Aorta (tissue), 5 donors: ENCODE measurements at regions not wholly inside any gene's neighbourhood (a gene's known extent, or its start where the extent isn't known, plus 50 kb on each side); places are given as distances from the start of the nearest gene placed in this dataset.
"Not testable (repeated sequence)": the region's sequence is repeated elsewhere in the genome, so short reads cannot be mapped to it uniquely, and the experiment has no call there.

ENCODE experiments used
- ATAC-seq: fragments of 200-7000 bp; cut with Tn5 transposase; one replicate; pipeline ENCODE4 v1.9.1; 2022; ENCODE audit warnings: moderate library complexity; ENCODE audit not compliant: low FRiP score
- DNase-seq, 2 donors: peaks; one replicate each; pipeline ENCODE4 v3.0.0-alpha.2; 2020
- H3K27ac ChIP-seq, 2 donors: one replicate each; pipeline ENCODE4 v1.5.1; 2013; ENCODE audit warnings: low read length in 2 of 2, mild to moderate bottlenecking in 2 of 2, moderate library complexity in 2 of 2, control low read depth in 1 of 2, inconsistent platforms in 1 of 2, low read depth in 1 of 2
- H3K27me3 ChIP-seq, 2 donors: one replicate each; pipeline ENCODE4 v1.6.1; 2013; ENCODE audit warnings: control low read depth in 1 of 2, low read length in 1 of 2, mild to moderate bottlenecking in 1 of 2, moderate library complexity in 1 of 2; ENCODE audit not compliant: insufficient read depth in 2 of 2, control insufficient read depth in 1 of 2
- H3K36me3 ChIP-seq, 2 donors: one replicate each; pipeline ENCODE4 v1.6.1; 2013; ENCODE audit warnings: control low read depth in 1 of 2, low read length in 1 of 2, mild to moderate bottlenecking in 1 of 2; ENCODE audit not compliant: insufficient read depth in 2 of 2, control insufficient read depth in 1 of 2
- H3K4me1 ChIP-seq, 2 donors: one replicate each; pipeline ENCODE4 v1.6.1; 2013; ENCODE audit warnings: low read length in 2 of 2, control low read depth in 1 of 2, mild to moderate bottlenecking in 1 of 2, moderate library complexity in 1 of 2; ENCODE audit not compliant: insufficient read depth in 2 of 2, control insufficient read depth in 1 of 2
- H3K4me3 ChIP-seq, 2 donors: one replicate each; pipeline ENCODE4 v1.5.1; 2013; ENCODE audit warnings: low read length in 2 of 2, control low read depth in 1 of 2, mild to moderate bottlenecking in 1 of 2
- H3K9me3 ChIP-seq: one replicate; pipeline ENCODE4 v1.6.1; 2013; ENCODE audit warnings: mild to moderate bottlenecking, low read length; ENCODE audit not compliant: control insufficient read depth
- WGBS, 2 donors: extraction: QIAGEN DNeasy Blood & Tissue Kit; methylation state at CpG; one replicate each; pipeline ENCODE4 v1.1.7; 2013; 5-methylcytosine and 5-hydroxymethylcytosine counted together
- intact Hi-C, 2 donors: fragments of 100-400 bp; cut with DNase I; formaldehyde crosslinking; loops; one replicate each; pipeline versions ENCODE4 v1.14.2 to v1.15.0; 2022
- donor health status: healthy with polysubstance abuse.
- donor health status: Bipolar disorder and iron deficiency.
- donor health status: DM: no; HTN: no; CAD: no.
- donor health status: DM: no; HTN: no; CAD: no.
- donor health status: DM: yes; HTN: yes; CAD: no.

- H3K27me3 ChIP-seq = peaks cover 0 to 2% of the 10 kb centered on the region in 2 donors
- H3K9me3 ChIP-seq = peaks cover 2% of the 10 kb centered on the region
- intact Hi-C loops = no loop called here
- ATAC-seq (no peak), DNase-seq (no peak)
- no peaks in the 10 kb centered on the region for H3K36me3 ChIP-seq
- H3K27ac ChIP-seq = no peak overlapping the region
- H3K4me3 ChIP-seq = no peak overlapping the region
- H3K4me1 ChIP-seq = no peaks in the 10 kb centered on the region
These were observed 307.3 kb upstream of the CCL2 start for GRCh38 chr17:33947762-33948161.

- peaks cover 0 to 2% of the 10 kb centered on the region in 2 donors for H3K27me3 ChIP-seq
- intact Hi-C loops = no loop called here
- no peak for ATAC-seq
- peaks cover 2% of the 10 kb centered on the region for H3K9me3 ChIP-seq
- H3K4me1 ChIP-seq = no peaks in the 10 kb centered on the region
- H3K27ac ChIP-seq = no peak overlapping the region
- no peaks in the 10 kb centered on the region for H3K36me3 ChIP-seq
- no peak for DNase-seq
- WGBS, 2 donors = 75 to 82% methylated on average over 7 of the region's 7 CpGs
- no peak overlapping the region for H3K4me3 ChIP-seq
These were observed 306.8 kb upstream of the CCL2 start for GRCh38 chr17:33948309-33948708.

GRCh38 chr17:33949100-33949499 lies 306.0 kb upstream of the CCL2 start:
- Histone ChIP-seq H3K36me3 (no peaks in the 10 kb centered on the region), H3K4me1 (no peaks in the 10 kb centered on the region), H3K4me3 (no peak overlapping the region), H3K27me3 (peaks cover 0 to 2% of the 10 kb centered on the region in 2 donors), H3K27ac (no peak overlapping the region), H3K9me3 (peaks cover 2% of the 10 kb centered on the region)
- DNase-seq = no peak
- no peak for ATAC-seq
- 34 to 38% methylated on average over 4 of the region's 4 CpGs for WGBS, 2 donors
- intact Hi-C loops = no loop called here

GRCh38 chr17:33950061-33950460 lies 305.0 kb upstream of the CCL2 start:
- ATAC-seq = no peak
- WGBS, 2 donors = 88 to 90% methylated on average over 6 of the region's 6 CpGs

DNA sequence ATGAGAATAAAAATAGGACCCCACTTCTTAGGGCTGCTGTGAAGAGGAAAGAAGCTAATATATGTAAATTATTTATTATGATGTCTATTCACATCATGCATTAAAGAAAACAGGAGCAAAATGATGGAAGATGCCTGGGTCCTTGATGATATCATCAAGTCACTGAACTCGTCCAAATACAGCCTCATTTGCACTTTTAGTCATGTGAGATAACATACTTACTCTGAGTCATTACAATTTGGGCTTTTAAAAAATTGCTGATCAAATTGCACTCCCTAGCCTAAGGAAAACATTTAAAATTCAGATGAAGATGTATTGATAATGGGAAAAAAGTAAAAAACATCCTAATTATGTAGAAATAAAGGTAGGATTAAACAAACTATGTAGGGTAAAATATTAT lies 302.7 kb upstream of the CCL2 start:
- no peak overlapping the region for H3K27ac ChIP-seq
- no peaks in the 10 kb centered on the region for H3K9me3 ChIP-seq
- no peaks in the 10 kb centered on the region for H3K27me3 ChIP-seq
- DNase-seq = no peak
- no peak for ATAC-seq
- no peaks in the 10 kb centered on the region for H3K4me1 ChIP-seq
- H3K36me3 ChIP-seq = no peaks in the 10 kb centered on the region
- intact Hi-C loops = no loop called here
- WGBS, 2 donors = 43 to 45% methylated on average over 1 of the region's 1 CpG
- no peak overlapping the region for H3K4me3 ChIP-seq

More at GRCh38 chr17:33950061-33950460, 305.0 kb upstream of the CCL2 start:
- H3K9me3 ChIP-seq = no peaks in the 10 kb centered on the region
- intact Hi-C loops = no loop called here
- H3K4me1 ChIP-seq = no peaks in the 10 kb centered on the region
- H3K27me3 ChIP-seq = peaks cover 0 to 2% of the 10 kb centered on the region in 2 donors
- no peak overlapping the region for H3K4me3 ChIP-seq
- DNase-seq = no peak
- no peaks in the 10 kb centered on the region for H3K36me3 ChIP-seq
- no peak overlapping the region for H3K27ac ChIP-seq

GRCh38 chr17:33954597-33954996 lies 300.5 kb upstream of the CCL2 start:
- no peaks in the 10 kb centered on the region for H3K9me3 ChIP-seq
- ATAC-seq (no peak), DNase-seq (no peak)
- H3K36me3 ChIP-seq = no peaks in the 10 kb centered on the region
- no peak overlapping the region for H3K27ac ChIP-seq
- no peaks in the 10 kb centered on the region for H3K4me1 ChIP-seq
- no peak overlapping the region for H3K4me3 ChIP-seq
- WGBS, 2 donors = 42 to 61% methylated on average over 3 of the region's 3 CpGs
- intact Hi-C loops = no loop called here
- H3K27me3 ChIP-seq = no peaks in the 10 kb centered on the region

DNA sequence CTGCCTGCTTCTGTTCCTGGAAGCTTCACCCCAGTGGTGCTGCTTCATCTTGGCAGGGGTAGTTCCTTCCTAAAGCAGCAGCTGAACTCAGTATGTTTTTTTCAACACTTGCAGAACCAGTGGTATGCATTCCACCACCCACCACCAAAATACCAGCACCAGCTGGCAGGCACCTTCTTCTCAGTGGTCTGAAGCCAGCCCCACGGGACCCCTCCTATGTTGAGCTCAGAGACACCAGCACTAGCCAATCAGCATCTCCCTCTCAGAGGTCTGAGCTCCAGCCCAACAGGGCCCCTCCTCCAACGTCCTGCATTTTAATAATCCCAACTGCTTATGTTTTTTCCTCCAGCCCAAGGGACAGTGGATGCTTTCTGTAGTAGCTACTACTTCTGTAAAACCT lies 299.6 kb upstream of the CCL2 start:
- no peaks in the 10 kb centered on the region for H3K9me3 ChIP-seq
- WGBS, 2 donors = 11 to 12% methylated on average over 2 of the region's 2 CpGs
- H3K4me1 ChIP-seq = no peaks in the 10 kb centered on the region
- DNase-seq = no peak
- H3K4me3 ChIP-seq = no peak overlapping the region
- no peak overlapping the region for H3K27ac ChIP-seq
- no peak for ATAC-seq
- no peaks in the 10 kb centered on the region for H3K27me3 ChIP-seq
- H3K36me3 ChIP-seq = no peaks in the 10 kb centered on the region
- intact Hi-C loops = no loop called here

- H3K36me3 ChIP-seq, H3K9me3 ChIP-seq, DNase-seq, ATAC-seq, H3K4me3 ChIP-seq, H3K4me1 ChIP-seq, H3K27me3 ChIP-seq, H3K27ac ChIP-seq, intact Hi-C loops: not testable (repeated sequence)
These were observed 296.0 kb upstream of the CCL2 start for GRCh38 chr17:33959098-33959497.

- ATAC-seq (no peak), DNase-seq (no peak)
- intact Hi-C loops = no loop called here
- no peak overlapping the region for H3K27ac ChIP-seq
- no peaks in the 10 kb centered on the region for H3K36me3 ChIP-seq
- H3K27me3 ChIP-seq = no peaks in the 10 kb centered on the region
- 75 to 77% methylated on average over 7 of the region's 7 CpGs for WGBS, 2 donors
- no peak overlapping the region for H3K4me3 ChIP-seq
- H3K4me1 ChIP-seq = no peaks in the 10 kb centered on the region
- H3K9me3 ChIP-seq = no peaks in the 10 kb centered on the region
These were observed 292.0 kb upstream of the CCL2 start for GRCh38 chr17:33962857-33963655.
